ENCODE measurements at regions not wholly inside any gene's neighbourhood (a gene's known extent, or its start where the extent isn't known, plus 50 kb on each side); places are given as distances from the start of the nearest gene placed in this dataset.

DNA sequence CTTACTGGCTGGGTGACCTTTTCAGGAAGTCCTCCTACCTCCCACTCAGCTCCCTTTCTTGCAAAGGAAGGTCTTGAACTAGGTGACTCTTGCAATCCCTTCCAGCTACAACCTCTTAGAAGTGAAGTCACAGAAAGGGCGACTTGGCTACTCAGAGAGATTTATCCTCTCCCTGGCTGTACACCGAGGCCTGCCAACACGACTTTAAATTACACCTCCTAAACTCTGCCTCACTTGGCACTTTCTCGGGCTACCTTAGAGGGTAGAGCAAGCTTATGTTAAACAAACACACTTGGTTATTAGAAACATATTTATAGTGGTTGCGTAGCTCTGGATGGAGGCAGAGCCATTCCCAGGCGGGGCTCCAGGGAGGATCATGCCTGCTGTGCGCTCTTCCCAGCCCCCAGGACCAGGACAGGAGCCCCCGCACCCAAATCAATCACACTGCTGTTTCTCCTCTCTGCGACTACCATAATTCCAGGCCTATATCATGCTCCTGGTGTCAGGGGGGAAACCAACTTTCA is 358.4 kb downstream of the BUD13 start:
- intact Hi-C loops (cut with DNase I; ENCODE audit: low total_unique reads) = no loop called here
- Histone ChIP-seq H3K4me1 (no peaks in the 10 kb centered on the region), H3K36me3 (no peaks in the 10 kb centered on the region), H3K4me3 (no peak overlapping the region), H3K9me3 (no peaks in the 10 kb centered on the region), H3K27me3 (peaks cover 0 to 5% of the 10 kb centered on the region in 2 donors), H3K27ac (no peak overlapping the region)
- DNase-seq = no peak
- TF ChIP-seq, protein P1, sequence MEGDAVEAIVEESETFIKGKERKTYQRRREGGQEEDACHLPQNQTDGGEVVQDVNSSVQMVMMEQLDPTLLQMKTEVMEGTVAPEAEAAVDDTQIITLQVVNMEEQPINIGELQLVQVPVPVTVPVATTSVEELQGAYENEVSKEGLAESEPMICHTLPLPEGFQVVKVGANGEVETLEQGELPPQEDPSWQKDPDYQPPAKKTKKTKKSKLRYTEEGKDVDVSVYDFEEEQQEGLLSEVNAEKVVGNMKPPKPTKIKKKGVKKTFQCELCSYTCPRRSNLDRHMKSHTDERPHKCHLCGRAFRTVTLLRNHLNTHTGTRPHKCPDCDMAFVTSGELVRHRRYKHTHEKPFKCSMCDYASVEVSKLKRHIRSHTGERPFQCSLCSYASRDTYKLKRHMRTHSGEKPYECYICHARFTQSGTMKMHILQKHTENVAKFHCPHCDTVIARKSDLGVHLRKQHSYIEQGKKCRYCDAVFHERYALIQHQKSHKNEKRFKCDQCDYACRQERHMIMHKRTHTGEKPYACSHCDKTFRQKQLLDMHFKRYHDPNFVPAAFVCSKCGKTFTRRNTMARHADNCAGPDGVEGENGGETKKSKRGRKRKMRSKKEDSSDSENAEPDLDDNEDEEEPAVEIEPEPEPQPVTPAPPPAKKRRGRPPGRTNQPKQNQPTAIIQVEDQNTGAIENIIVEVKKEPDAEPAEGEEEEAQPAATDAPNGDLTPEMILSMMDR (IDR thresholded peaks at IDR 0.05) = no peak

DNA sequence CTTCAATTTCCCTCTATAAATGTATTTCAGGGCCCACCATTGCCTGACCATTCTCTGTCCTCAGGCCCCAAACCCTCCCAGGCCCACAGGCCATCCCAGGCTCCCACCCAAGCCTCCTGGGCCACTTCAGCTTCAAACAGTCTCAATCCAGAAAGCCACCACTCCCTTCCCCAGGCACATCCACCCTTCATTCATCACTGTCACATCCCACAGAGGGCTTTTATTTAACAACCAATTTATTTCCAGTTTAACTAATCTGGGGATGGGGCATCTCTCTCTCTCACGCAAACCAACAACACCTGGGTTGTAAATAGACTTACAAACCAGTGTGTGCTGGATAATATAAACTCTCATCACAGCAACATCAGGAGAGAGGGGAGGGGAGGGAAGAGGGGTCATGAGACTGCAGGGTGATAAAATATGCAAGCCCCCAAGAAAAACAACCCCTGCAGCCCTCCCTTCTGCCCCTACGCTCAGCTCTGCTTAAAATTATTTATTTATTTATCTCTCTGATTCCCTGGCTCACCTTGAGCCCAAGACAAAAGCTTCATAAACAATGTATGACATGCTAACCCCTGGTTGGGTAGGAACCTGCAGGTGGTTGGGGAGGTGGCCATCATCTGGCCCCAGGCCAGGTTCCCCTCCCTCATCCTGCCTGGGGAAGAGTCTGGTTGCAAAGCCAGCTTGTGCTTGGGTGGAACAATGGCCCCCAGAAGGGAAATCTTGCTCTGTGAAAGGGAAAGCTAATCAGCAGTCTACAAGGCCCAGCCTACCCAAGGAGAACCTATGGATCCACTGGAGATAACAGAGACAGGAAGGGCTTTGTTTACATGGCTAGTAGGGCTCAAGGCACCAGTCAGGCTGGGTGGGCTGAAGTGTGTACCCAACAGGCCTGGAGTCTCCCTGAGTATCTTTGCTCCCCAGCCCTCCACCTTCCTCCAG is 359.2 kb downstream of the BUD13 start:
- intact Hi-C loops (cut with DNase I; ENCODE audit: low total_unique reads) = no loop called here
- H3K27ac ChIP-seq = no peak overlapping the region

DNA sequence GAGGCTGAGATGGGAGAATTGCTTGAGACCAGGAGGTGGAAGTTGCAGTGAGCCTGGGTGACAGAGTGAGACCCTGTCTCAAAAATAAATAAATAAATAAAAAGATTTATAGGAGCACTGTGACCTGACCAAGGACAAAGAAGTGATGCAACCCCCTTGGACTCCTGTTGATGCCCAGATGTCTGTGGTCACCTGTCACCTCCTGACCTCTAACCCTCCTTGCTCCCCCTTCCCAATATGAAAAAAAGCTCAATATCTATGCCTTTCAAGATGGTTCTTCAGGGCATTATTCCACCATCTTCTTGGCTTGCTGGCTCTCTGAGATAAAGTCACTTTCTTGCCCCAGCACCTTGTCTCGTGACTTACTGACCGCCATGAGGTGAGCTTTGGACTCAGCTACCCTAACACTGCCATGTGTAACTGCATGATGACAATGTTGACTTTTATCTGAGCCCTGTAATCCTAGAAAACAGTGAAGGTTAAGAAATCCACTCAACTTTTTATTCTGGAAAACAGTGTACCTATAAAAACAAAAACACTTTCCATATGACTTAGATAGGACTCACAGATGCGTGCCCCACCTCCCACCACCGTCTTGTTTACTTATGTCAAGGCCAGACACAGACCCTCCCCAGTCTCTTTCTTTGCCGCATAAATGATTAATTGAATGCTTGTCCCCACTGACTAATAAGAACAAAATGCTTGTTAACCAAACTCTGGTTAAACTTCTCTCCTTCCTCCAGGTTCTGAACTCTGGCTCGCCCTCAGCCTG is 360.5 kb downstream of the BUD13 start:
- no peaks in the 10 kb centered on the region for H3K4me1 ChIP-seq
- no peaks in the 10 kb centered on the region for H3K9me3 ChIP-seq
- TF ChIP-seq, protein P1 (IDR thresholded peaks at IDR 0.05) = no peak
- H3K36me3 ChIP-seq = no peaks in the 10 kb centered on the region
- H3K27ac ChIP-seq = no peak overlapping the region
- intact Hi-C loops (cut with DNase I; ENCODE audit: low total_unique reads) = no loop called here
- DNase-seq = no peak
- no peak overlapping the region for H3K4me3 ChIP-seq
- peaks cover 0 to 6% of the 10 kb centered on the region in 2 donors for H3K27me3 ChIP-seq

More for the DNA sequence above, 359.2 kb downstream of the BUD13 start:
- no peak overlapping the region for H3K4me3 ChIP-seq
- no peaks in the 10 kb centered on the region for H3K36me3 ChIP-seq
- H3K9me3 ChIP-seq = no peaks in the 10 kb centered on the region
- no peak for DNase-seq
- TF ChIP-seq, protein P1 (IDR thresholded peaks at IDR 0.05) = no peak
- no peaks in the 10 kb centered on the region for H3K4me1 ChIP-seq
- peaks cover 0 to 6% of the 10 kb centered on the region in 2 donors for H3K27me3 ChIP-seq

DNA sequence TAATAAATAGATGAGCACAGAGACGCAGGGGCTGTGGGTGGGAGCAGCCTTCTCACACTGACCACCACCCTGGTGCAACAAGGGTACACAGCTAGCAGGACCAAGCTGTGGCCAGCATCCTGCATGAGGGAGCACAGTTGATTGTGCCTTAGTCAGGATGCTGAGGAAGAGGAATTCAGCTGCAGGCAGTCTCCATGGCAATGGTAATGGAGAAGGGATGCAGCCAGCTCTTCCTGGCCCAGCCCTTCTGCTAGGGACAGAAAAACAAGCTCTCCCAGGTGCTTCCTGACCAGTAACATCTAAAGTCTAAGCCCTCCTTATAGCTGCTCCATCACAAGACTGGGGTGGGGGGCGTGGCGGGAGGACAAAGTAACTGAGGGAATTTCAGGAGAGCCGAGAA is 363.5 kb downstream of the BUD13 start:
- H3K4me1 ChIP-seq = no peaks in the 10 kb centered on the region
- no peak for DNase-seq
- H3K9me3 ChIP-seq = no peaks in the 10 kb centered on the region
- H3K27me3 ChIP-seq = peaks cover 0 to 3% of the 10 kb centered on the region in 2 donors
- H3K4me3 ChIP-seq = no peak overlapping the region
- intact Hi-C loops (cut with DNase I; ENCODE audit: low total_unique reads) = no loop called here
- no peak overlapping the region for H3K27ac ChIP-seq
- TF ChIP-seq, protein P1 (IDR thresholded peaks at IDR 0.05) = no peak
- no peaks in the 10 kb centered on the region for H3K36me3 ChIP-seq

DNA sequence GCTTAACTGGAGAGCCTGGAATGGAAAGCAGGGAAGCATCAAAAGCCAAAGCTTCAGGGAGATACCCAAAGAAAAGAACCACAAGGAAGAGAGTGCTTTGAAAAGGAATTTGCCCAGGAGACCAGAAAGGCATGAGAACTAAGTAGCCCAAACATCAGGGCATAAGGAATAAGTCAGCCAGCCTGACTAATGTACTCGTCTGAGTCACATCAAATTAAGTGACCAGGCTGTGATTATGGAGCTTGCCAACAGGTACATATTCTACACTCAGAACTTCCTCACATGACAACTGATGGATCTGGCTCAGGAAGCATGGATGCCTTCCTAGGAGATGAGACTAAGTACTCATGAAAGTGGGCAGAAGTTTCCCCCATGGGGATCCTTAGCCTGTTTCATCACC is 366.7 kb downstream of the BUD13 start:
- Histone ChIP-seq H3K4me3 (no peak overlapping the region), H3K36me3 (no peaks in the 10 kb centered on the region), H3K9me3 (no peaks in the 10 kb centered on the region), H3K4me1 (no peaks in the 10 kb centered on the region), H3K27ac (no peak overlapping the region), H3K27me3 (peaks cover 0 to 3% of the 10 kb centered on the region in 2 donors)
- TF ChIP-seq, protein P1 (IDR thresholded peaks at IDR 0.05) = no peak
- DNase-seq = no peak
- intact Hi-C loops (cut with DNase I; ENCODE audit: low total_unique reads) = no loop called here
